ENCODE measurements at regions not wholly inside any gene's neighbourhood (a gene's known extent, or its start where the extent isn't known, plus 50 kb on each side); places are given as distances from the start of the nearest gene placed in this dataset.

GRCh38 chr12:127579446-127579845 lies 687.5 kb upstream of the TMEM132C start:
- no peak overlapping the region for H4K8ac ChIP-seq (ENCODE audit: extremely low read depth, insufficient read depth, low read length)
- H2BK120ac ChIP-seq (replicated peaks; ENCODE audit: low read depth, low read length), result no peak overlapping the region
- CTCF ChIA-PET (ENCODE audit: partially characterized antibody), result no interaction called here
- H2AK5ac ChIP-seq (ENCODE audit: low read depth, low read length), result no peak overlapping the region
- TF ChIP-seq CEBPB (IDR thresholded peaks at IDR 0.05; ENCODE audit: low read depth, low read length), result no peak
- TF ChIP-seq SP4 (IDR thresholded peaks at IDR 0.05; ENCODE audit: low read length), result no peak
- TF ChIP-seq RNF2 (IDR thresholded peaks at IDR 0.05; ENCODE audit: borderline replicate concordance, low read depth, low read length, missing control alignments, poor library complexity, severe bottlenecking), result no peak
- TF ChIP-seq E2F6 (IDR thresholded peaks at IDR 0.05), result no peak
- TF ChIP-seq CTBP2 (IDR thresholded peaks at IDR 0.05; ENCODE audit: borderline replicate concordance, insufficient read depth, insufficient read length, low read length), result no peak
- H3K9ac ChIP-seq (replicated peaks in 1 of 4; ENCODE audit: extremely low read depth in 1 of 4, low read depth in 3 of 4, low read length in 3 of 4), result no peak overlapping the region
- no peaks in the 10 kb centered on the region for H3K9me3 ChIP-seq (ENCODE audit: insufficient read depth in 2 of 2, low read depth in 1 of 2, low read length in 1 of 2)
- H3K4me3 ChIP-seq (ENCODE audit: extremely low read depth in 1 of 4, insufficient read depth in 2 of 4, low read depth in 3 of 4, low read length in 4 of 4), result no peak overlapping the region
- no peaks in the 10 kb centered on the region for H3K79me2 ChIP-seq (ENCODE audit: control insufficient read depth in 1 of 2, insufficient read depth in 2 of 2, low read length in 2 of 2)
- no peak overlapping the region for H2BK15ac ChIP-seq (ENCODE audit: low read length)
- no peak overlapping the region for H3K4me2 ChIP-seq (ENCODE audit: insufficient read depth in 1 of 2, low read depth in 2 of 2, low read length in 2 of 2)
- H4K91ac ChIP-seq (replicated peaks; ENCODE audit: insufficient read length, low read length), result no peak overlapping the region
- no peak overlapping the region for H2AFZ ChIP-seq (ENCODE audit: low read length)
- no peaks in the 10 kb centered on the region for H3K27me3 ChIP-seq (replicated peaks in 1 of 4; ENCODE audit: control insufficient read depth in 3 of 4, extremely low read depth in 1 of 4, insufficient read depth in 3 of 4, low read length in 3 of 4)
- H4K5ac ChIP-seq (ENCODE audit: insufficient read length, low read depth, low read length), result no peak overlapping the region
- no peaks in the 10 kb centered on the region for H3K36me3 ChIP-seq (ENCODE audit: control insufficient read depth in 2 of 4, insufficient read depth in 4 of 4, low read length in 3 of 4)
- H2BK12ac ChIP-seq (ENCODE audit: low read depth, low read length), result no peak overlapping the region
- POLR2A ChIA-PET (ENCODE audit: partially characterized antibody), result no interaction called here
- FAIRE-seq (no peak), DNase-seq (ENCODE audit: low read depth in 1 of 2, low spot score in 2 of 2) (no peak)
- no peak overlapping the region for H3K56ac ChIP-seq (replicated peaks; ENCODE audit: insufficient read length, low read depth, low read length)
- H3K18ac ChIP-seq (ENCODE audit: extremely low read depth, low read length), result no peak overlapping the region
- no peak overlapping the region for H2BK20ac ChIP-seq (ENCODE audit: low read length)
- peaks cover 0 to 6% (median 3%) of the 10 kb centered on the region in 4 experiments; a peak in 2 of 7 replicates for H3K4me1 ChIP-seq (replicated peaks in 1 of 4; ENCODE audit: control insufficient read depth in 3 of 4, insufficient read depth in 4 of 4, low read length in 3 of 4)
- WGBS, 2 experiments (ENCODE audit: extremely low coverage in 1 of 2, insufficient coverage in 1 of 2, insufficient read length in 1 of 2, insufficient replicate concordance in 2 of 2, low coverage in 1 of 2, low lambda C conversion rate in 2 of 2, missing lambda C conversion rate in 1 of 2), result 89% methylated on average over 1 of the region's 1 CpG; no CpG with 5 or more reads in 1 of the 2 experiments
- H3K79me1 ChIP-seq (ENCODE audit: low read depth, low read length), result no peaks in the 10 kb centered on the region
- no peak overlapping the region for H2BK5ac ChIP-seq (ENCODE audit: low read depth, low read length)
- H3K14ac ChIP-seq (ENCODE audit: insufficient read length), result no peak overlapping the region
- H3K23me2 ChIP-seq (ENCODE audit: low read depth, low read length), result no peaks in the 10 kb centered on the region
- H3K27ac ChIP-seq (ENCODE audit: low read depth, low read length), result no peak overlapping the region
- H3K23ac ChIP-seq (ENCODE audit: insufficient read length), result no peak overlapping the region
- no peaks in the 10 kb centered on the region for H4K20me1 ChIP-seq (replicated peaks in 1 of 2; ENCODE audit: control insufficient read depth in 1 of 2, insufficient read depth in 2 of 2, low read length in 2 of 2)
- H3K4ac ChIP-seq (replicated peaks; ENCODE audit: insufficient read length, low read depth, low read length), result no peak overlapping the region
